Activated CD4-positive, alpha-beta memory T cell treated with anti-CD3 and anti-CD28 coated beads, Interleukin-2, amount 10 ng/mL, durations not matched to agents 7 days and 5 days (primary cell): ENCODE measurements at regions not wholly inside any gene's neighbourhood (a gene's known extent, or its start where the extent isn't known, plus 50 kb on each side); places are given as distances from the start of the nearest gene placed in this dataset.

ENCODE experiments used
- CTCF ChIA-PET: fragments of 350-600 bp; sonication (Branson Sonifier 250); formaldehyde crosslinking; loops from one replicate; lab custom pipeline; 2021; ENCODE audit warnings: antibody characterized with exemption, inconsistent platforms; lab: Charles Lee
- POLR2A ChIA-PET: fragments of 350-600 bp; sonication (Branson Sonifier 250); formaldehyde crosslinking; loops from one replicate; lab custom pipeline; 2021; ENCODE audit warnings: antibody characterized with exemption; lab: Charles Lee
- DNase-seq: peaks from one replicate; pipeline ENCODE4 v3.0.0-alpha.2; 2020
- H3K27ac Mint-ChIP-seq: one replicate; pipeline ENCODE4 v1.8.0; 2021; ENCODE audit warnings: mild to moderate bottlenecking, mixed read lengths
- H3K27me3 Mint-ChIP-seq: one replicate; pipeline ENCODE4 v1.8.0; 2021; ENCODE audit warnings: mixed read lengths
- H3K36me3 Mint-ChIP-seq: one replicate; pipeline ENCODE4 v1.8.0; 2021; ENCODE audit warnings: low read depth, mixed read lengths
- H3K4me1 Mint-ChIP-seq: one replicate; pipeline ENCODE4 v1.8.0; 2021; ENCODE audit warnings: mixed read lengths
- H3K4me3 Mint-ChIP-seq: one replicate; pipeline ENCODE4 v1.8.0; 2021; ENCODE audit warnings: mild to moderate bottlenecking, mixed read lengths
- H3K9me3 Mint-ChIP-seq: one replicate; pipeline ENCODE4 v1.8.0; 2021; ENCODE audit warnings: mixed read lengths

DNA sequence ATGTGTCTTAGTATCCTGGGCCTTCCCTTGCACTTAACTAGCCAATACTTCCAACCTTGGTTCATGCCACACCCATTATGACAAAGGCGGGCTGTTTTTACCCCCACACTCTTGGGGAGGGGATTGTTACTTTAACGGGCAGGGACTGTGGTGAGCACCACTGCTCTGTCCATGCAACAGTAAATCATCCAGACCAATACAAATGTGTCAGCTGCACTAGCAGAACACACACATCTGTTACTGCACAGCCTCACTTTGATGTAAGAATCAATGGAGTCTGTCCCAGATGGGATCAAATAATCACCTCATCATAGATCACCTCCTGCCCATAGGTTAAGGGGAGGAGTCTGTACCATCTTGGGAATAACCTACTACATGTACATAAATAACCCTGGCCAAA, 58.1 kb downstream of the NPAP1 start:
- Mint-ChIP-seq H3K27ac (no peak overlapping the region), H3K4me3 (no peak overlapping the region), H3K4me1 (no peaks in the 10 kb centered on the region), H3K9me3 (peaks cover 14% of the 10 kb centered on the region), H3K36me3 (no peaks in the 10 kb centered on the region), H3K27me3 (no peaks in the 10 kb centered on the region)
- DNase-seq, result no peak
- ChIA-PET POLR2A (no interaction called here), CTCF (no interaction called here)

DNA sequence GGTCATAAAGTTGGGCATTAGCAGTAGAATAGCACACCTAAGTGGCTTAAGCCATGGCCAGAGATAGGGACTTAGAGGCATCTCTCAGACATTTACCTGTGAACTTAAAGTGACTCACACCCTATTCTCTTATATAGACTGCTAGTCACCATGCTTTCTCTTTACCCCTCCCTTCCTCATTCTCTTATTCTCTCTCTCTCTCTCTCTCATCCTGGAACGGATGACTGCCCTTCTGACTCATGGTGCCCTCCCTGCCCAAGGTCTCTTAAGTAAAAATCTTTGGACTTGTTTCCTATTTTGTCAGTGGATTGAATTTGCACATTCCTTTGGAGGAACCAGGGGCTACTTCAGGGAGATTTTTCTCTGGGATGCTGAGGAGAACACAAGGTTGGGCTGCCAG, 58.8 kb downstream of the NPAP1 start:
- DNase-seq, result no peak
- POLR2A ChIA-PET, result no interaction called here
- Mint-ChIP-seq H3K9me3 (peaks cover 13% of the 10 kb centered on the region), H3K36me3 (no peaks in the 10 kb centered on the region), H3K4me1 (no peaks in the 10 kb centered on the region), H3K27ac (no peak overlapping the region), H3K4me3 (no peak overlapping the region), H3K27me3 (no peaks in the 10 kb centered on the region)
- CTCF ChIA-PET, result no interaction called here

DNA sequence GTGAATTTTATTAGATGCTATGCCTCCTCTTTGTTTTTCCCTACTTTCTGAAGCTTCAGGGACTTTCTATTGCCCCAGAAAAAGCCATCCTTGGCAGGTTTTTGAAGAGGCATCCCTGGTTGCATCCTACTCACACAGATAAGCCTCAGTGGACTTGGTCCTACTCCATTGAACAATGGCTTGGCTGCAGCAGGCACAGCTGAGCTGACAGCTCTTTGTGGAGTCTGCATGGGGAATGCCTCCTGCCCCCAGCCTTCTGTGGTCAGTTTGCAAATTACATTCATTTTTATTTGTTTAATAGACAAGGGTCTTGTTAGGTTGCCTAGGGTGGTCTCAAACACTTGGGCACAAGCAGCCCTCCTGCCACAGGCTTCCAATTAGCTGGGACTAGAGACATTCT, 69.7 kb downstream of the NPAP1 start:
- DNase-seq, result no peak
- H3K27me3 Mint-ChIP-seq, result no peaks in the 10 kb centered on the region
- no peaks in the 10 kb centered on the region for H3K4me1 Mint-ChIP-seq
- H3K9me3 Mint-ChIP-seq, result peaks cover 15% of the 10 kb centered on the region
- H3K4me3 Mint-ChIP-seq, result no peak overlapping the region
- no peak overlapping the region for H3K27ac Mint-ChIP-seq
- CTCF ChIA-PET, result no interaction called here
- POLR2A ChIA-PET, result no interaction called here
- H3K36me3 Mint-ChIP-seq, result no peaks in the 10 kb centered on the region

DNA sequence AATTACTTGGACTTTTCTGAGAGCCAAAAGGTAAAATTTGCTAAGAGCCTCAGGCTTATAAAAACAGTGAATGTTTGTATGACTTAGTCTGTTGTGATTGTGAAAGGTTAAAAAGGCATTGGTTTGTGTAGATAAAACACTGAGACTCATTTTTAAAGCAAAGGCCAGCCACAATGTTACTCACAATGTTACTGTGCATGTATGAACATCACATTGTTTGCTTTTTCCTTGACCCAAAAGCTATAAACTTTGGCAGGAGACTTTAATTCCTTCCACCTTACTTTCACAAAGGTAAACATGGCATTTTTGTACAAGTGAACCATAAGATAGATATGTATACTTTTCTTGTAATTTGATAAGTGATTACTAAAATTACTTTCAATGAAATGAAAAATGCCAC, 70.5 kb downstream of the NPAP1 start:
- POLR2A ChIA-PET, result no interaction called here
- H3K4me1 Mint-ChIP-seq, result no peaks in the 10 kb centered on the region

DNA sequence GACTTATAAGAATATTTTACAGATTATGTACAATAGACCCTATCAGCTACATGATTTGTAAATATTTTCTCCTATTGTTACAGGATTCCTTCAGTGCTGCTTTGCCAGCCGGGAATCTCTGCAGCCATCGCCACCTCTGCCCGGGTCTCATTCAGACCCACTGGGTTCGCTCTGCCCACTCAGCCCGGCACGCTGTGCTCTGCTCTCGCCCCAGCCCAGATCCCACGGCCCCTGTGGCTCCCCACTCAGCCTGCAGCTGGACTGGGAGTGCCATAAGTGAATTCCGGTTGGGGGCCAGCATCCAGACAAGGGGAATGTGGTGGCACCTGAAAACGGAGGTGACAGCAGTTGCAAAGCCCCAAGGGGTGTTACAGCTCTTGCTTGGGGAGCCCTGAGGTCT, 71.8 kb downstream of the NPAP1 start:
- ChIA-PET CTCF (no interaction called here), POLR2A (no interaction called here)
- H3K4me3 Mint-ChIP-seq, result no peak overlapping the region
- H3K27me3 Mint-ChIP-seq, result no peaks in the 10 kb centered on the region
- H3K9me3 Mint-ChIP-seq, result peaks cover 9% of the 10 kb centered on the region
- H3K36me3 Mint-ChIP-seq, result no peaks in the 10 kb centered on the region
- DNase-seq, result no peak
- H3K4me1 Mint-ChIP-seq, result no peaks in the 10 kb centered on the region
- no peak overlapping the region for H3K27ac Mint-ChIP-seq

More for the DNA sequence above, 70.5 kb downstream of the NPAP1 start:
- no peaks in the 10 kb centered on the region for H3K36me3 Mint-ChIP-seq
- no peak for DNase-seq
- no peak overlapping the region for H3K27ac Mint-ChIP-seq
- CTCF ChIA-PET, result no interaction called here
- H3K9me3 Mint-ChIP-seq, result peaks cover 13% of the 10 kb centered on the region
- H3K4me3 Mint-ChIP-seq, result no peak overlapping the region
- no peaks in the 10 kb centered on the region for H3K27me3 Mint-ChIP-seq

DNA sequence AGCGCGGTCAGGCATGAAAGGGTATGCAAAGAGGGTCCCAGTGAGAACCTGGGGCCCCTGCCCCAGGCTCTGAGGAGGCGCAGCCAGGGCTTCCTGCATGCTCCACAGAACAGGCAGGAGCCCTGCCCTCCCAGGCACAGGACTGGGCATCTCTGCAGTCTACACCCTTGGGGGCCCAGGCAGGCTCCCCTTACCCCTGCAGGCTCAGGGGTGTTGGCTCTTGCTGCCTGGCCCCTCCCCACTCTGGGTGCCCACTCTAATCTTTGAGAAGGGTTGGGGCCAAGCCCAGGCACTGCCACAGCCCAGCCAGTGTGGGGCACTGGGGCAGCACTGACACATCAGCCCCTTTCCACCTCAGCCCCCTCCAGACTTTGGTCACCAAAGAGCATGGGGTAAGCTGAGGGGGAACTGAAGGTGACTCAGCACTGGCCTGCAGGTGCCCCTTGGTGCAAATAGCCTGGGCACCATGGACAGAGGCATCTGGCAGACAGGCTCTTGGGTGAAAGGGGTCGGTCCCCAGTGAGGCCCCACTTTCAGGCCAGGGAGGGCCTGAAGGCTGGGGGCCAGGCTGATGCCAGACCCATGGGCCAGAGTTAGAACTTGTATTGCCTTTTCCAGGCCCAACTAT, 73.4 kb downstream of the NPAP1 start:
- ChIA-PET CTCF (no interaction called here), POLR2A (no interaction called here)
- no peak overlapping the region for H3K27ac Mint-ChIP-seq
- H3K27me3 Mint-ChIP-seq, result no peaks in the 10 kb centered on the region
- H3K9me3 Mint-ChIP-seq, result peaks cover 9% of the 10 kb centered on the region
- H3K4me1 Mint-ChIP-seq, result no peaks in the 10 kb centered on the region
- no peak for DNase-seq
- no peaks in the 10 kb centered on the region for H3K36me3 Mint-ChIP-seq
- H3K4me3 Mint-ChIP-seq, result no peak overlapping the region

DNA sequence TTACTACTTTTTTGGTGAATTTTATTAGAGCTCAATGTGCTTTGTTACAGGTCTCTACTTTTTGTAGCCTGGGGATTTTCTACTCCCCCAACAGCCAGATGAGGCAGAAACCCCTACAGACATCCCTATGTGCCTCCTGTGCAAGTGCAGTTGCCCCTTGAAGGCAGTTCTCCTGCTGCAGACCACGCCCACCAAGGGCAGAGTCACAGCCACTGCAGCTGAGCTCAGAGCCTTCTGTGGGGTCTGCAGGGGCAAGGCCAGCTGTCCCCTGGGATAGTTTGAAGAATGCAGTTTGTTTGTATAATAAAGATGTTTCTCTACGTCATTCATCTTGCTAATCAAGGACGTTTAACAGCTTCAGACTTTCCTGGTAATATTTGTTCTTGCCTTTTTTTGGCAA, 76.8 kb downstream of the NPAP1 start:
- ChIA-PET CTCF (no interaction called here), POLR2A (no interaction called here)
- Mint-ChIP-seq H3K9me3 (peaks cover 17% of the 10 kb centered on the region), H3K27me3 (no peaks in the 10 kb centered on the region), H3K4me1 (no peaks in the 10 kb centered on the region), H3K36me3 (no peaks in the 10 kb centered on the region), H3K4me3 (no peak overlapping the region), H3K27ac (no peak overlapping the region)
- DNase-seq, result no peak

DNA sequence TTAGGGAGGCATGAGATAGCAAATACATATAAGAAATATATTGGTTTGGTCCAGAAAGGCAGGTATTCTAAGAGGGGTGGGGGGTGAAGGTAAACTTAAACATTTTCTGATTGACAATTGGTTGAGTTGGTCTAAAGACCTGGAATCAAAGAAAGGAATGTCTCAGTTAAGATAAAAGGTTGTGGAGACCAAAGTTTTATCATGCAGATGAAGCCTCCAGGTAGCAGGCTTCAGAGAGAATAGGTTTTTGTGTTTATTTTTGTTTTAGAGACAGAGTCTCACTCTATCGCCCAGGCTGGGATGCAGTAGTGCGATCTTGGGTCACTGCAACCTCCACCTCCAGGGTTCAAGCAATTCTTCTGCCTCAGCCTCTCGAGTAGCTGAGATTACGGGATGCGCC, 80.5 kb downstream of the NPAP1 start:
- POLR2A ChIA-PET, result no interaction called here
- H3K27ac Mint-ChIP-seq, result no peak overlapping the region
- no peak overlapping the region for H3K4me3 Mint-ChIP-seq
- no peaks in the 10 kb centered on the region for H3K4me1 Mint-ChIP-seq
- H3K36me3 Mint-ChIP-seq, result no peaks in the 10 kb centered on the region
- no peaks in the 10 kb centered on the region for H3K27me3 Mint-ChIP-seq
- H3K9me3 Mint-ChIP-seq, result peaks cover 14% of the 10 kb centered on the region
- CTCF ChIA-PET, result no interaction called here
- no peak for DNase-seq

DNA sequence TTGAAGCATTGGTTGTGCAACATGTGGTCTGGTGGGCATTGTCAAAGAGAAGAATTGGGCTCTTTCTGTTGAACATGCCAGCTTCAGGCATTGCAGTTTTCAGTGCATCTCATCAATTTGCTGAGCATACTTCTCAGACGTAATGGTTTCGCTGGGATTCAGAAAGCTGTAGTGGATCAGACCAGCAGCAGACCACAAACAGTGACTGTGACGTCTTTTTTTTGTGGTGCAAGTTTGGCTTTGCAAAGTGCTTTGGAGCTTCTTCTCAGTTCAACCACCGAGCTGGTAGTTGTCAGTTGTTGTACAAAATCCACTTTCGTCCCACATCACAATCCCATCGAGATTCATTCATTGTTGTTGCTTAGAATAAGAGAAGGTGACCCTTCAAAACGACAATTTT, 84.5 kb downstream of the NPAP1 start:
- CTCF ChIA-PET, result no interaction called here
- Mint-ChIP-seq H3K9me3 (peaks cover 13% of the 10 kb centered on the region), H3K4me1 (no peaks in the 10 kb centered on the region), H3K36me3 (no peaks in the 10 kb centered on the region), H3K4me3 (no peak overlapping the region), H3K27me3 (no peaks in the 10 kb centered on the region), H3K27ac (no peak overlapping the region)
- no peak for DNase-seq
- POLR2A ChIA-PET, result no interaction called here

DNA sequence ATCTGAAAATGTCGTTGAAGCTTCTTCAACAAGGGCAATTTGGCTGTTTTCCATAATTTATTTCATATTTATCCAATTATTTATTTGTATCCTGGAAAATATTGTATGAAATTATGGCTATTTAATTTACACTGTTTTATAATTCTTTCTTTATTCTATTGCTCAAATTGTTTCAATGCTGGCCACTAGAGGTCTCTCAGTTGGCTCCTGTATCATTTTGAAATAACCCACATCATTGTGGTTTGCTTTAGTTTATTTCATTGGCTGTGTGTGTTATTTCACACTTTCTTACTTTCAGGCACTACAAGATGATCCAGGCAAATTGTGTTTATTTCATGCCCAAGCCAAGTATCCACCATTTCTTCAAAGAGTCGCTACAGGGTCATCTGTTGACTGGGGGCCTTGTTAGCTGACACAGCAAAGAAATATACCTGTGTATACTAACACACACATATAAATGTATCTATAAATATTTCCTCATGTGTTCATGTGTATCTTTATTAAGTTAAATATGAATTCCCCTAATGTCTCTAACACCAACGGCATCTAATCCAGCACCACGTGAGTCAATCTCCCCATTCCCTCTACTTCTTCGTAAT, 86.2 kb downstream of the NPAP1 start:
- Mint-ChIP-seq H3K36me3 (no peaks in the 10 kb centered on the region), H3K4me1 (no peaks in the 10 kb centered on the region), H3K4me3 (no peak overlapping the region), H3K9me3 (peaks cover 7% of the 10 kb centered on the region), H3K27me3 (no peaks in the 10 kb centered on the region), H3K27ac (no peak overlapping the region)
- ChIA-PET POLR2A (no interaction called here), CTCF (no interaction called here)
- no peak for DNase-seq

DNA sequence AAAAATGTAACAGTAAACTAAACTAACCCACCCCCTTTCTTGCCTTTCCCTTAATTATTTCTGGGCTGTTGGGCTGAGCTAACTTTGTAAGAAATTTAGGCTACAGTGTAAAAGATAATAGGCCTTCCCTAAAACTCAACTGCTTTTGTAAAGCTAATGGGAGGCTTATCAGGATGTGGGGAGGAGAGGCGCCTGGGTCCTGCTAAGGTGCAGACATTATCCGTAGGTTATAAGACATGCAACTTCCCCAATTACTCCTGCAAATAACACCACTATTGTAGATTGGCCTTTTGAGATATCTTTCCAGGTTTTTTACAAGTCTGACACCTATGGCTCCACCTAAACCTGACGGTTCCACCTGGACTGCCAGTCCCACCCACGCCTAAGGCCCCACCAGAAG, 88.3 kb downstream of the NPAP1 start:
- H3K27ac Mint-ChIP-seq, result no peak overlapping the region
- ChIA-PET CTCF (no interaction called here), POLR2A (no interaction called here)
- no peaks in the 10 kb centered on the region for H3K27me3 Mint-ChIP-seq
- no peak for DNase-seq
- no peaks in the 10 kb centered on the region for H3K4me1 Mint-ChIP-seq
- no peaks in the 10 kb centered on the region for H3K36me3 Mint-ChIP-seq
- peaks cover 7% of the 10 kb centered on the region for H3K9me3 Mint-ChIP-seq
- no peak overlapping the region for H3K4me3 Mint-ChIP-seq

DNA sequence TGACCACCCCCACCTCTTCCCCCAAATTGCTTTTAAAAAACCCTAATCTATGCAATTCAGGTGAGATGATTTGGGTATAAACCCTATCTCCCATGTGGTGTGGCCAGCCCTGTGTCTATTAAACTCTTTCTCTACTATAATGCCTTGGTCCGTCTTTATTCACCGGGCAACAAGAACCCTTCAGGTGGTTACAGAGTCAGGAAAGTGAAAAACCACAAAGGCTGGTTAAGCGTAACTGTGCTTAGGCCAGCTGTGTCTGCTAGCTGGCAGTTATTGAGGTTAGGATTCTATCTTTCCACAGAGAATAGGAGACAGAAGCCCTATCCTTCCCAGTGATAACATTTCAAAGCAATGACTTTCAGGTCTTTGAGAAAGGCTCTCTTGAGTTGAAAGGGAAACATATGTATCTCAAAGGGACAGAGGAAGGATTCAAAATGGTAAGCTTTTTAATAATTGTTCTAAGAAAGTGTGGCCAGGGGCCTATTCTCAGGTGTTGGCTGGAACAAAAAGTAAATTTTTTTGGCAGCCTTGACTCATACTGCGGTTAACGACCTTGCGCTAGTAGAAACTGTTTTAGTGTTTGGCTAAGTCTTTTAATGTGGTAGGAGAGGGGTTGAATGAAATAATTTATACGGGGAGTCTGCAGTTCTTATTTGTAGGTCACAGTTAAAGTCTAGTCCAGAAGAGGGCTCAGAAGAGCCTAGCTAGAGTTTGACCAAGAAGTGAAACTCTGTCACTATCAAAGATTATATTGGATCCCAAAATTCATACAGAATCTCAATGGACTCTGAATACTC, 89.0 kb downstream of the NPAP1 start:
- Mint-ChIP-seq H3K4me3 (no peak overlapping the region), H3K27me3 (no peaks in the 10 kb centered on the region), H3K27ac (no peak overlapping the region), H3K9me3 (peaks cover 7% of the 10 kb centered on the region), H3K36me3 (no peaks in the 10 kb centered on the region), H3K4me1 (no peaks in the 10 kb centered on the region)
- POLR2A ChIA-PET, result no interaction called here
- no peak for DNase-seq
- CTCF ChIA-PET, result no interaction called here

DNA sequence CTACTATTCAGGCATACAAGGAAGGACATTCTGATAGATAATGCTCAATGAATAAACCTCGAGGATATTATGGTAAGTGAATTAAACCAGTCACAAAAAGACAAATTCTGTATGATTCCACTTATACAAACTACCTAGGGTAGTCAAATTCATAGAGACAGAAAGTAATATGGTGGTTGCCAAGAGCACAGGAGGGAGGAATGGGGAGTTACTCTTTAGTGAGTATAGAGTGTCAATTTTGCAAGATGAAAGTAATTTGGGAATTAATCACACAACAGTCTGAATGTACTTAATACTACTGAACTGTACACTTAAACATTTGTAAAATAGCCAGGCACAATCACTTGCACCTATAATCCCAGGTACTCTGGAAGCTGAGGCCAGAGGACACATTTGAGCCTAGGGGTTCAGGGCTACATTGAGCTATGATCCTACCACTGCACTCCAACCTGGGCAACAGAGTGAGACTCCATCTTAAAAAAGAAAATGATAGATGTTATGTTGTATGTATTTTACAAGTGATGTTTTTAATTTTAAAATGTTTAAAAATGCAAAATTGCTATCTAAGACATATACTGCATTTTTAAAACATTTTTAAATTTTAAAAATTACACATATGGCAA, 91.0 kb downstream of the NPAP1 start:
- no peaks in the 10 kb centered on the region for H3K27me3 Mint-ChIP-seq
- no peak overlapping the region for H3K27ac Mint-ChIP-seq
- CTCF ChIA-PET, result no interaction called here
- no peaks in the 10 kb centered on the region for H3K36me3 Mint-ChIP-seq
- H3K4me1 Mint-ChIP-seq, result no peaks in the 10 kb centered on the region
- POLR2A ChIA-PET, result no interaction called here
- no peak overlapping the region for H3K4me3 Mint-ChIP-seq
- peaks cover 2% of the 10 kb centered on the region for H3K9me3 Mint-ChIP-seq
- DNase-seq, result no peak
